IMR-90 (cell line): ENCODE measurements at regions not wholly inside any gene's neighbourhood (a gene's known extent, or its start where the extent isn't known, plus 50 kb on each side); places are given as distances from the start of the nearest gene placed in this dataset.

Experiments
- BHLHE40 ChIP-seq: fragments of 150-350 bp; IDR thresholded peaks from 2 replicates; pipeline ENCODE4 v1.6.1; 2016; ENCODE audit warnings: mild to moderate bottlenecking, low read depth, low read length
- CEBPB ChIP-seq: IDR thresholded peaks from 2 replicates; pipeline ENCODE4 v1.6.1; 2012; ENCODE audit warnings: low read depth, low read length, improper control_type of control experiment
- CHD1 ChIP-seq: IDR thresholded peaks from 2 replicates; pipeline ENCODE4 v1.6.1; 2012; ENCODE audit warnings: low read depth, low read length, improper control_type of control experiment
- FOS ChIP-seq: fragments of 150-350 bp; IDR thresholded peaks from 2 replicates; pipeline ENCODE4 v1.6.1; 2016; ENCODE audit warnings: low read depth, low read length
- MAFK ChIP-seq: IDR thresholded peaks from 2 replicates; pipeline ENCODE4 v1.6.1; 2012; ENCODE audit warnings: low read depth, low read length, improper control_type of control experiment
- MXI1 ChIP-seq: IDR thresholded peaks from 2 replicates; pipeline ENCODE4 v1.6.1; 2012; ENCODE audit warnings: low read depth, mild to moderate bottlenecking, low read length, moderate library complexity, borderline replicate concordance
- POLR2A ChIP-seq: IDR thresholded peaks from 2 replicates; pipeline ENCODE4 v1.6.1; 2012; ENCODE audit warnings: mild to moderate bottlenecking, low read depth, low read length
- RCOR1 ChIP-seq: IDR thresholded peaks from 2 replicates; pipeline ENCODE4 v1.6.1; 2012; ENCODE audit warnings: mild to moderate bottlenecking, low read length, improper control_type of control experiment; ENCODE audit not compliant: insufficient replicate concordance
- RFX5 ChIP-seq: IDR thresholded peaks from 2 replicates; pipeline ENCODE4 v1.8.0; 2012; ENCODE audit warnings: low read depth, mild to moderate bottlenecking, low read length, moderate library complexity
- SMC3 ChIP-seq: fragments of 150-350 bp; IDR thresholded peaks from 2 replicates; pipeline ENCODE4 v1.6.1; 2016; ENCODE audit warnings: low read depth, mild to moderate bottlenecking, antibody characterized with exemption, low read length, moderate library complexity
- TF ChIP-seq, protein P1 (sequence below): conservative IDR thresholded peaks from 2 replicates; pipeline ENCODE4 v1.5.1; 2012; ENCODE audit warnings: mild to moderate bottlenecking, low read depth, low read length, improper control_type of control experiment
- TF ChIP-seq, protein P2 (sequence below): fragments of 150-350 bp; IDR thresholded peaks from 2 replicates; pipeline ENCODE4 v1.6.1; 2017; ENCODE audit warnings: mild to moderate bottlenecking, antibody characterized with exemption, low read length, low read depth
- TF ChIP-seq, protein P3 (sequence below): fragments of 150-350 bp; IDR thresholded peaks from 2 replicates; pipeline ENCODE4 v1.6.1; 2016; ENCODE audit warnings: low read depth, mild to moderate bottlenecking, low read length, moderate library complexity, borderline replicate concordance

DNA sequence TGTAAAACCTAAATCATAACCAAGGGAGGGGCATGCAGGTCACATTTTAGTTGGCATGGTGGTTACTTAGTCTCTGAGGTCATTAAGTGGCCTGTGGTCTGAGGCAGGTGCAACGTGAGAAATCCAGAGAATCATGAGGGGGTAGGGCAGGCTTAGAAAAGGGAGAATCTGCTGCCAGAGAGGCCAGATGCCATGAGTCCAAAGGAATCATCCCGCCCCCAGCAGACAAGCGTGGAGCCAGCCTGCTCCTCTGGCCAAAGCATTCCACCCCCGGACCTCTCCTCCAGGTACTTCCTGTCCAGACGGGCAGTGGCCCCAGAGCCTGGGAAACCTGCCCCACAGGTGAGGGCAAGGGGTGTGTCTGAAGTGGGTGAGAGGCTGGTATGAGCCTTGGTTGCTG, 196.4 kb upstream of the ZNF32 start:
- no peak for TF ChIP-seq MXI1
- TF ChIP-seq, protein P1, sequence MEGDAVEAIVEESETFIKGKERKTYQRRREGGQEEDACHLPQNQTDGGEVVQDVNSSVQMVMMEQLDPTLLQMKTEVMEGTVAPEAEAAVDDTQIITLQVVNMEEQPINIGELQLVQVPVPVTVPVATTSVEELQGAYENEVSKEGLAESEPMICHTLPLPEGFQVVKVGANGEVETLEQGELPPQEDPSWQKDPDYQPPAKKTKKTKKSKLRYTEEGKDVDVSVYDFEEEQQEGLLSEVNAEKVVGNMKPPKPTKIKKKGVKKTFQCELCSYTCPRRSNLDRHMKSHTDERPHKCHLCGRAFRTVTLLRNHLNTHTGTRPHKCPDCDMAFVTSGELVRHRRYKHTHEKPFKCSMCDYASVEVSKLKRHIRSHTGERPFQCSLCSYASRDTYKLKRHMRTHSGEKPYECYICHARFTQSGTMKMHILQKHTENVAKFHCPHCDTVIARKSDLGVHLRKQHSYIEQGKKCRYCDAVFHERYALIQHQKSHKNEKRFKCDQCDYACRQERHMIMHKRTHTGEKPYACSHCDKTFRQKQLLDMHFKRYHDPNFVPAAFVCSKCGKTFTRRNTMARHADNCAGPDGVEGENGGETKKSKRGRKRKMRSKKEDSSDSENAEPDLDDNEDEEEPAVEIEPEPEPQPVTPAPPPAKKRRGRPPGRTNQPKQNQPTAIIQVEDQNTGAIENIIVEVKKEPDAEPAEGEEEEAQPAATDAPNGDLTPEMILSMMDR = no peak
- TF ChIP-seq RCOR1 = no peak
- TF ChIP-seq RFX5 = no peak
- no peak for TF ChIP-seq POLR2A
- TF ChIP-seq FOS = no peak
- TF ChIP-seq, protein P2, sequence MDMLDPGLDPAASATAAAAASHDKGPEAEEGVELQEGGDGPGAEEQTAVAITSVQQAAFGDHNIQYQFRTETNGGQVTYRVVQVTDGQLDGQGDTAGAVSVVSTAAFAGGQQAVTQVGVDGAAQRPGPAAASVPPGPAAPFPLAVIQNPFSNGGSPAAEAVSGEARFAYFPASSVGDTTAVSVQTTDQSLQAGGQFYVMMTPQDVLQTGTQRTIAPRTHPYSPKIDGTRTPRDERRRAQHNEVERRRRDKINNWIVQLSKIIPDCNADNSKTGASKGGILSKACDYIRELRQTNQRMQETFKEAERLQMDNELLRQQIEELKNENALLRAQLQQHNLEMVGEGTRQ = no peak
- no peak for TF ChIP-seq CEBPB
- TF ChIP-seq BHLHE40 = no peak
- TF ChIP-seq CHD1 = no peak
- no peak for TF ChIP-seq SMC3
- TF ChIP-seq MAFK = no peak
- TF ChIP-seq, protein P3, sequence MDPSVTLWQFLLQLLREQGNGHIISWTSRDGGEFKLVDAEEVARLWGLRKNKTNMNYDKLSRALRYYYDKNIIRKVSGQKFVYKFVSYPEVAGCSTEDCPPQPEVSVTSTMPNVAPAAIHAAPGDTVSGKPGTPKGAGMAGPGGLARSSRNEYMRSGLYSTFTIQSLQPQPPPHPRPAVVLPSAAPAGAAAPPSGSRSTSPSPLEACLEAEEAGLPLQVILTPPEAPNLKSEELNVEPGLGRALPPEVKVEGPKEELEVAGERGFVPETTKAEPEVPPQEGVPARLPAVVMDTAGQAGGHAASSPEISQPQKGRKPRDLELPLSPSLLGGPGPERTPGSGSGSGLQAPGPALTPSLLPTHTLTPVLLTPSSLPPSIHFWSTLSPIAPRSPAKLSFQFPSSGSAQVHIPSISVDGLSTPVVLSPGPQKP = no peak
